ENCODE measurements at regions not wholly inside any gene's neighbourhood (a gene's known extent, or its start where the extent isn't known, plus 50 kb on each side); places are given as distances from the start of the nearest gene placed in this dataset.

- DNase-seq: no peak
Observed at GRCh38 chr1:81430236-81430938, 370.3 kb upstream of the ADGRL2 start.

GRCh38 chr1:81428998-81429397 is 371.7 kb upstream of the ADGRL2 start:
- no peak for DNase-seq

GRCh38 chr1:81424816-81425215 is 375.9 kb upstream of the ADGRL2 start:
- DNase-seq: no peak

- DNase-seq: no peak
Observed at GRCh38 chr1:81424061-81424460, 376.7 kb upstream of the ADGRL2 start.

- DNase-seq: no peak
Observed at GRCh38 chr1:81420760-81421159, 380.0 kb upstream of the ADGRL2 start.

GRCh38 chr1:81414488-81415015 is 386.2 kb upstream of the ADGRL2 start:
- DNase-seq: no peak

GRCh38 chr1:81412954-81413353 is 387.8 kb upstream of the ADGRL2 start:
- no peak for DNase-seq

GRCh38 chr1:81410941-81411340 is 389.8 kb upstream of the ADGRL2 start:
- no peak for DNase-seq

- DNase-seq: no peak
Observed at GRCh38 chr1:81410351-81410750, 390.4 kb upstream of the ADGRL2 start.

- no peak for DNase-seq
Observed at GRCh38 chr1:81409780-81410274, 390.9 kb upstream of the ADGRL2 start.

- DNase-seq: no peak
Observed at GRCh38 chr1:81409262-81409661, 391.5 kb upstream of the ADGRL2 start.

GRCh38 chr1:81408419-81408818 is 392.3 kb upstream of the ADGRL2 start:
- DNase-seq: no peak

GRCh38 chr1:81407000-81407821 is 393.5 kb upstream of the ADGRL2 start:
- DNase-seq: no peak

- no peak for DNase-seq
Observed at GRCh38 chr1:81406292-81406999, 394.3 kb upstream of the ADGRL2 start.

GRCh38 chr1:81398041-81398440 is 402.7 kb upstream of the ADGRL2 start:
- DNase-seq: no peak

GRCh38 chr1:81392526-81393226 is 408.1 kb upstream of the ADGRL2 start:
- no peak for DNase-seq

GRCh38 chr1:81391125-81391828 is 409.5 kb upstream of the ADGRL2 start:
- DNase-seq: no peak

GRCh38 chr1:81388435-81388834 is 412.3 kb upstream of the ADGRL2 start:
- DNase-seq: no peak

- no peak for DNase-seq
Observed at GRCh38 chr1:81387446-81387845, 413.3 kb upstream of the ADGRL2 start.

GRCh38 chr1:81382561-81382960 is 418.2 kb upstream of the ADGRL2 start:
- no peak for DNase-seq

- no peak for DNase-seq
Observed at GRCh38 chr1:81381881-81382280, 418.9 kb upstream of the ADGRL2 start.

- DNase-seq: no peak
Observed at GRCh38 chr1:81380436-81380835, 420.3 kb upstream of the ADGRL2 start.
